HEK293 (cell line): ENCODE measurements at regions not wholly inside any gene's neighbourhood (a gene's known extent, or its start where the extent isn't known, plus 50 kb on each side); places are given as distances from the start of the nearest gene placed in this dataset.
A peak's percentile ranks its signal among the peaks of the same experiment; 100 is the strongest.

Source experiments
- CTCF ChIA-PET: fragments of 350-600 bp; formaldehyde crosslinking; extraction: SDS; loops from one replicate; lab custom pipeline; 2021; ENCODE audit warnings: antibody characterized with exemption; lab: Yijun Ruan, JAX
- POLR2A ChIA-PET: fragments of 300-600 bp; formaldehyde crosslinking; extraction: SDS; loops from one replicate; lab custom pipeline; 2020; ENCODE audit warnings: antibody characterized with exemption, inconsistent platforms; lab: Yijun Ruan, JAX
- H3K27ac ChIP-seq: fragments of 200-500 bp; sonication (Bioruptor generic); 2 replicates; pipeline ENCODE4 v1.5.1; 2014; ENCODE audit warnings: low read depth, low read length, control low read depth, inconsistent platforms; ENCODE audit errors: extremely low read depth
- H3K36me3 ChIP-seq, 2 experiments: fragments of 200-500 bp in 1 of 2; sonication (Bioruptor generic) in 1 of 2; 1 replicate in 1 of 2; 2 replicates in 1 of 2; pipeline ENCODE4 v1.5.1; 2014 to 2017; ENCODE audit warnings: inconsistent platforms in 2 of 2, low read length in 2 of 2; ENCODE audit not compliant: control insufficient read depth in 2 of 2, insufficient read depth in 1 of 2
- H3K4me1 ChIP-seq: fragments of 200-500 bp; sonication (Bioruptor generic); 2 replicates; pipeline ENCODE4 v1.5.1; 2014; ENCODE audit warnings: mild to moderate bottlenecking, low read length, inconsistent platforms; ENCODE audit not compliant: control insufficient read depth, insufficient read depth
- H3K4me3 ChIP-seq: 2 replicates; pipeline ENCODE4 v1.5.1; 2011; ENCODE audit warnings: low read depth, mild to moderate bottlenecking, control low read depth, low read length, moderate library complexity
- H3K9me3 ChIP-seq: fragments of 200-500 bp; sonication (Bioruptor generic); 2 replicates; pipeline ENCODE4 v1.5.1; 2014; ENCODE audit warnings: low read depth, low read length, inconsistent platforms; ENCODE audit not compliant: control insufficient read depth, insufficient read depth
- FEZF1 ChIP-seq: fragments of 450-650 bp; formaldehyde crosslinking; IDR thresholded peaks from 2 replicates; pipeline ENCODE4 v1.5.1; 2016; ENCODE audit warnings: missing biosample characterization, missing genetic modification characterization
- KLF1 ChIP-seq: fragments of 450-650 bp; formaldehyde crosslinking; IDR thresholded peaks from 2 replicates; pipeline ENCODE4 v1.5.1; 2016; ENCODE audit warnings: missing biosample characterization, missing genetic modification characterization
- KLF8 ChIP-seq: fragments of 450-650 bp; formaldehyde crosslinking; IDR thresholded peaks from 2 replicates; pipeline ENCODE4 v1.5.1; 2016; ENCODE audit warnings: missing biosample characterization, missing genetic modification characterization
- PRDM1 ChIP-seq: fragments of 450-650 bp; formaldehyde crosslinking; IDR thresholded peaks from 2 replicates; pipeline ENCODE4; 2016; ENCODE audit warnings: missing biosample characterization, missing genetic modification characterization
- RBAK ChIP-seq: fragments of 450-650 bp; formaldehyde crosslinking; IDR thresholded peaks from 2 replicates; pipeline ENCODE4 v1.5.1; 2016; ENCODE audit warnings: missing biosample characterization, missing genetic modification characterization
- REPIN1 ChIP-seq: fragments of 450-650 bp; formaldehyde crosslinking; IDR thresholded peaks from 2 replicates; pipeline ENCODE4 v1.5.1; 2017; ENCODE audit warnings: missing biosample characterization, missing genetic modification characterization, low read depth
- SP3 ChIP-seq: fragments of 450-650 bp; formaldehyde crosslinking; IDR thresholded peaks from 2 replicates; pipeline ENCODE4 v1.5.1; 2016; ENCODE audit warnings: missing biosample characterization, missing genetic modification characterization
- SP7 ChIP-seq: fragments of 450-650 bp; formaldehyde crosslinking; IDR thresholded peaks from 2 replicates; pipeline ENCODE4 v1.5.1; 2016; ENCODE audit warnings: missing biosample characterization, missing genetic modification characterization
- WT1 ChIP-seq: fragments of 450-650 bp; formaldehyde crosslinking; IDR thresholded peaks from 2 replicates; pipeline ENCODE4 v1.5.1; 2016; ENCODE audit warnings: missing biosample characterization, missing genetic modification characterization
- ZEB2 ChIP-seq: fragments of 450-650 bp; formaldehyde crosslinking; IDR thresholded peaks from 2 replicates; pipeline ENCODE4 v1.5.1; 2016; ENCODE audit warnings: missing biosample characterization, missing genetic modification characterization
- ZFP69B ChIP-seq: fragments of 450-650 bp; formaldehyde crosslinking; IDR thresholded peaks from 2 replicates; pipeline ENCODE4 v1.5.1; 2016; ENCODE audit warnings: missing biosample characterization, missing genetic modification characterization
- ZNF133 ChIP-seq: fragments of 450-650 bp; formaldehyde crosslinking; IDR thresholded peaks from 2 replicates; pipeline ENCODE4 v1.5.1; 2016; ENCODE audit warnings: missing biosample characterization, missing genetic modification characterization
- ZNF146 ChIP-seq: fragments of 450-650 bp; formaldehyde crosslinking; IDR thresholded peaks from 2 replicates; pipeline ENCODE4 v1.5.1; 2016; ENCODE audit warnings: missing biosample characterization, missing genetic modification characterization
- ZNF155 ChIP-seq: fragments of 450-650 bp; formaldehyde crosslinking; IDR thresholded peaks from 2 replicates; pipeline ENCODE4 v1.5.1; 2016; ENCODE audit warnings: missing biosample characterization, missing genetic modification characterization
- ZNF169 ChIP-seq: fragments of 450-650 bp; formaldehyde crosslinking; IDR thresholded peaks from 2 replicates; pipeline ENCODE4 v1.5.1; 2016; ENCODE audit warnings: missing biosample characterization, missing genetic modification characterization
- ZNF19 ChIP-seq: fragments of 450-650 bp; formaldehyde crosslinking; IDR thresholded peaks from 2 replicates; pipeline ENCODE4; 2016; ENCODE audit warnings: missing biosample characterization, missing genetic modification characterization, low read depth
- ZNF239 ChIP-seq: fragments of 450-650 bp; formaldehyde crosslinking; IDR thresholded peaks from 2 replicates; pipeline ENCODE4 v1.5.1; 2016; ENCODE audit warnings: missing biosample characterization, missing genetic modification characterization
- ZNF24 ChIP-seq: fragments of 450-650 bp; formaldehyde crosslinking; IDR thresholded peaks from 2 replicates; pipeline ENCODE4 v1.5.1; 2016; ENCODE audit warnings: missing biosample characterization, missing genetic modification characterization
- ZNF274 ChIP-seq, 2 experiments: fragments of 200-500 bp in 1 of 2; fragments of 450-650 bp in 1 of 2; sonication (Bioruptor generic) in 1 of 2; formaldehyde crosslinking in 1 of 2; IDR thresholded peaks; 2 replicates each; pipeline versions ENCODE4 v1.5.1 to v1.6.1; 2014 to 2016; ENCODE audit warnings: borderline replicate concordance in 1 of 2, inconsistent platforms in 1 of 2, low read length in 1 of 2, missing biosample characterization in 1 of 2, missing genetic modification characterization in 1 of 2
- ZNF292 ChIP-seq: fragments of 450-650 bp; formaldehyde crosslinking; IDR thresholded peaks from 2 replicates; pipeline ENCODE4 v1.5.1; 2016; ENCODE audit warnings: low read depth, missing biosample characterization, missing genetic modification characterization, borderline replicate concordance
- ZNF423 ChIP-seq: fragments of 450-650 bp; formaldehyde crosslinking; IDR thresholded peaks from 2 replicates; pipeline ENCODE4 v1.5.1; 2016; ENCODE audit warnings: missing biosample characterization, missing genetic modification characterization
- ZNF501 ChIP-seq: fragments of 450-650 bp; formaldehyde crosslinking; IDR thresholded peaks from 2 replicates; pipeline ENCODE4 v1.5.1; 2016; ENCODE audit warnings: missing biosample characterization, missing genetic modification characterization
- ZNF529 ChIP-seq: fragments of 450-650 bp; formaldehyde crosslinking; IDR thresholded peaks from 2 replicates; pipeline ENCODE4 v1.5.1; 2017; ENCODE audit warnings: missing genetic modification characterization, missing biosample characterization; ENCODE audit not compliant: insufficient replicate concordance
- ZNF664 ChIP-seq: fragments of 450-650 bp; formaldehyde crosslinking; IDR thresholded peaks from 2 replicates; pipeline ENCODE4 v1.5.1; 2016; ENCODE audit warnings: missing biosample characterization, missing genetic modification characterization
- ZNF707 ChIP-seq: fragments of 450-650 bp; formaldehyde crosslinking; IDR thresholded peaks from 2 replicates; pipeline ENCODE4 v1.5.1; 2016; ENCODE audit warnings: missing biosample characterization, missing genetic modification characterization
- ZNF777 ChIP-seq: fragments of 450-650 bp; formaldehyde crosslinking; IDR thresholded peaks from 2 replicates; pipeline ENCODE4 v1.5.1; 2017; ENCODE audit warnings: missing biosample characterization, missing genetic modification characterization, borderline replicate concordance
- ZXDB ChIP-seq: fragments of 450-650 bp; formaldehyde crosslinking; IDR thresholded peaks from 2 replicates; pipeline ENCODE4 v1.5.1; 2016; ENCODE audit warnings: missing biosample characterization, missing genetic modification characterization
- TF ChIP-seq, protein P1 (sequence below): fragments of 450-650 bp; formaldehyde crosslinking; IDR thresholded peaks from 2 replicates; pipeline ENCODE4 v1.5.1; 2016; ENCODE audit warnings: missing biosample characterization, missing genetic modification characterization

- Histone ChIP-seq H3K9me3 (no peaks in the 10 kb centered on the region), H3K4me1 (no peaks in the 10 kb centered on the region), H3K27ac (no peak overlapping the region), H3K36me3 (no peaks in the 10 kb centered on the region), H3K4me3 (no peak overlapping the region)
- CTCF ChIA-PET: no interaction called here
- TF ChIP-seq ZNF501 (tag by site-specific recombination) (no peak), RBAK (no peak), ZNF19 (no peak), ZXDB (tag by site-specific recombination) (no peak), ZNF664 (tag by site-specific recombination) (peak; percentile 54; the same call in 1 of the 2 replicates), ZNF155 (no peak), KLF8 (tag by site-specific recombination) (no peak)
- POLR2A ChIA-PET: interaction anchor here (0.7 kb wide), 1 partner anchor 21 kb away, joined by 3 read pairs; no protein-coding TSS in a partner anchor
These were observed 71.1 kb upstream of the MYL10 start for GRCh38 chr7:101699881-101700823.

GRCh38 chr7:101701153-101701794, 72.2 kb upstream of the MYL10 start:
- POLR2A ChIA-PET: interaction anchor here (0.6 kb wide), 1 partner anchor 44 kb away, joined by 7 read pairs; no protein-coding TSS in a partner anchor
- Histone ChIP-seq H3K4me3 (no peak overlapping the region), H3K4me1 (no peaks in the 10 kb centered on the region), H3K27ac (no peak overlapping the region), H3K9me3 (no peaks in the 10 kb centered on the region), H3K36me3 (no peaks in the 10 kb centered on the region)
- TF ChIP-seq ZNF423 (no peak), ZNF146 (tag by site-specific recombination) (no peak), REPIN1 (tag by site-specific recombination) (no peak), ZNF169 (no peak), ZNF292 (tag by site-specific recombination) (no peak), ZNF274 (IDR thresholded peaks at IDR 0.05; ENCODE audit: low read length) (no peak), ZNF274 (tag by site-specific recombination; IDR thresholded peaks at IDR 0.05; ENCODE audit: borderline replicate concordance) (no peak)
- TF ChIP-seq, protein P1, sequence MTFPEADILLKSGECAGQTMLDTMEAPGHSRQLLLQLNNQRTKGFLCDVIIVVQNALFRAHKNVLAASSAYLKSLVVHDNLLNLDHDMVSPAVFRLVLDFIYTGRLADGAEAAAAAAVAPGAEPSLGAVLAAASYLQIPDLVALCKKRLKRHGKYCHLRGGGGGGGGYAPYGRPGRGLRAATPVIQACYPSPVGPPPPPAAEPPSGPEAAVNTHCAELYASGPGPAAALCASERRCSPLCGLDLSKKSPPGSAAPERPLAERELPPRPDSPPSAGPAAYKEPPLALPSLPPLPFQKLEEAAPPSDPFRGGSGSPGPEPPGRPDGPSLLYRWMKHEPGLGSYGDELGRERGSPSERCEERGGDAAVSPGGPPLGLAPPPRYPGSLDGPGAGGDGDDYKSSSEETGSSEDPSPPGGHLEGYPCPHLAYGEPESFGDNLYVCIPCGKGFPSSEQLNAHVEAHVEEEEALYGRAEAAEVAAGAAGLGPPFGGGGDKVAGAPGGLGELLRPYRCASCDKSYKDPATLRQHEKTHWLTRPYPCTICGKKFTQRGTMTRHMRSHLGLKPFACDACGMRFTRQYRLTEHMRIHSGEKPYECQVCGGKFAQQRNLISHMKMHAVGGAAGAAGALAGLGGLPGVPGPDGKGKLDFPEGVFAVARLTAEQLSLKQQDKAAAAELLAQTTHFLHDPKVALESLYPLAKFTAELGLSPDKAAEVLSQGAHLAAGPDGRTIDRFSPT (tag by site-specific recombination): no peak
- CTCF ChIA-PET: interaction anchor here (0.9 kb wide), 1 partner anchor 22 kb away, joined by 3 read pairs; no protein-coding TSS in a partner anchor

- POLR2A ChIA-PET: no interaction called here
- no peaks in the 10 kb centered on the region for H3K36me3 ChIP-seq
- no peaks in the 10 kb centered on the region for H3K4me1 ChIP-seq
- no peak overlapping the region for H3K27ac ChIP-seq
- no peak overlapping the region for H3K4me3 ChIP-seq
- no peaks in the 10 kb centered on the region for H3K9me3 ChIP-seq
- CTCF ChIA-PET: interaction anchor here (0.9 to 1.7 kb wide), 2 partner anchors 23 to 27 kb away, joined by 3 read pairs; no protein-coding TSS in a partner anchor
- TF ChIP-seq KLF1 (tag by site-specific recombination): peak; percentile 27; the same call in 1 of the 2 replicates
- TF ChIP-seq PRDM1: peak; percentile 87
- 0 out of 2 replicates have a peak, but pooled peaks have one; percentile 30 for TF ChIP-seq ZNF24 (tag by site-specific recombination)
- TF ChIP-seq WT1 (tag by site-specific recombination): peak; percentile 52
- TF ChIP-seq ZNF133: no peak
- TF ChIP-seq SP3 (tag by site-specific recombination): no peak
- no peak for TF ChIP-seq ZEB2 (tag by site-specific recombination)
- TF ChIP-seq ZFP69B: 0 out of 2 replicates have a peak, but pooled peaks have one; percentile 46
- no peak for TF ChIP-seq ZNF529 (tag by site-specific recombination)
- no peak for TF ChIP-seq FEZF1 (tag by site-specific recombination)
- TF ChIP-seq ZNF707 (tag by site-specific recombination): no peak
- peak; percentile 75 for TF ChIP-seq SP7 (tag by site-specific recombination)
- no peak for TF ChIP-seq ZNF239
- no peak for TF ChIP-seq ZNF777 (tag by site-specific recombination)
These were observed 73.3 kb upstream of the MYL10 start for GRCh38 chr7:101702362-101702850.
